RWPE2 (cell line): ENCODE measurements at regions not wholly inside any gene's neighbourhood (a gene's known extent, or its start where the extent isn't known, plus 50 kb on each side); places are given as distances from the start of the nearest gene placed in this dataset.
A peak's percentile ranks its signal among the peaks of the same experiment; 100 is the strongest.

ENCODE experiments used
- ATAC-seq: fragments of 200-7000 bp; cut with Tn5 transposase; 3 replicates; pipeline ENCODE4 v1.9.1; 2021; ENCODE audit warnings: low read depth
- DNase-seq: peaks from one replicate; pipeline ENCODE4 v3.0.0-alpha.2; 2020; ENCODE audit warnings: low spot score
- H3K27ac ChIP-seq: fragments of 450-650 bp; 2 replicates; pipeline ENCODE4 v1.5.1; 2017; ENCODE audit warnings: mild to moderate bottlenecking; ENCODE audit not compliant: poor library complexity, severe bottlenecking
- H3K27me3 ChIP-seq: fragments of 250-450 bp; sonication (Bioruptor Pico); 2 replicates; pipeline ENCODE4 v1.5.1; 2021; ENCODE audit warnings: mild to moderate bottlenecking, moderate library complexity; ENCODE audit not compliant: insufficient read depth, poor library complexity, severe bottlenecking
- H3K36me3 ChIP-seq: fragments of 250-450 bp; sonication (Bioruptor Pico); 2 replicates; pipeline ENCODE4 v1.5.1; 2020; ENCODE audit warnings: low read depth, mild to moderate bottlenecking, moderate library complexity
- H3K4me1 ChIP-seq: fragments of 250-450 bp; sonication (Bioruptor Pico); 2 replicates; pipeline ENCODE4 v1.5.1; 2021; ENCODE audit warnings: mild to moderate bottlenecking, moderate library complexity; ENCODE audit not compliant: insufficient read depth, poor library complexity, severe bottlenecking
- H3K4me3 ChIP-seq: fragments of 250-450 bp; sonication (Bioruptor Pico); 2 replicates; pipeline ENCODE4 v1.5.1; 2021; ENCODE audit warnings: mild to moderate bottlenecking, moderate library complexity; ENCODE audit not compliant: severe bottlenecking
- H3K9me3 ChIP-seq: fragments of 250-450 bp; sonication (Bioruptor Pico); 2 replicates; pipeline ENCODE4 v1.5.1; 2021; ENCODE audit warnings: mild to moderate bottlenecking, moderate library complexity; ENCODE audit not compliant: severe bottlenecking
- CTCF ChIP-seq: fragments of 450-650 bp; IDR thresholded peaks from one replicate; pipeline ENCODE4 v1.5.1; 2017; ENCODE audit warnings: mild to moderate bottlenecking, moderate library complexity; ENCODE audit not compliant: poor library complexity, severe bottlenecking

DNA sequence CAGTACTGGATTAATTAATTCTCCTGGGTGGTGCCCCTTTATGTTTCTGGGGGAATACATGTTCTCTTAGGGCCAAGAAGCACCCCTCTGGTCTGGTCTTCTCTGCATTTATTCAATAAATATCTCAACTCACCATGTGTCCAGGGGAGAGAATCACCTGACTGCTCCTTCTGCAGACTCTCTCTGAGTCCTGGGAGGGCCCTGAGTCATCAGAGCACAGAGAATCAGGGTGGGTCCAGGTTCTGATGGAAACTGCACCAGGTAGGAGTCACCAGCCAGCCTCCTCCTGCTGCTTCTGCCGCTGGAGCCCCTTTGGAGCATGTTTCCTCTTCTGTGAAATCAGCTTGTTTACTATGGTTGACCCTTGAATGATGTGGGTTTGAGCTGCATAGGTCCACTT, 107.7 kb upstream of the PLET1 start:
- no peaks in the 10 kb centered on the region for H3K9me3 ChIP-seq
- DNase-seq (no peak), ATAC-seq (peak; percentile 50; the same call in 2 of the 3 replicates)
- H3K4me3 ChIP-seq: no peak overlapping the region
- H3K27ac ChIP-seq: no peak overlapping the region
- H3K36me3 ChIP-seq: no peaks in the 10 kb centered on the region
- no peak for TF ChIP-seq CTCF
- H3K4me1 ChIP-seq: peaks cover 9% of the 10 kb centered on the region
- H3K27me3 ChIP-seq: no peaks in the 10 kb centered on the region

- Histone ChIP-seq H3K4me3 (no peak overlapping the region), H3K9me3 (no peaks in the 10 kb centered on the region), H3K27me3 (no peaks in the 10 kb centered on the region), H3K4me1 (peaks cover 8% of the 10 kb centered on the region), H3K27ac (no peak overlapping the region), H3K36me3 (no peaks in the 10 kb centered on the region)
- ATAC-seq (no peak), DNase-seq (no peak)
- no peak for TF ChIP-seq CTCF
Measured at GRCh38 chr11:112369374-112369773, 108.7 kb upstream of the PLET1 start.

DNA sequence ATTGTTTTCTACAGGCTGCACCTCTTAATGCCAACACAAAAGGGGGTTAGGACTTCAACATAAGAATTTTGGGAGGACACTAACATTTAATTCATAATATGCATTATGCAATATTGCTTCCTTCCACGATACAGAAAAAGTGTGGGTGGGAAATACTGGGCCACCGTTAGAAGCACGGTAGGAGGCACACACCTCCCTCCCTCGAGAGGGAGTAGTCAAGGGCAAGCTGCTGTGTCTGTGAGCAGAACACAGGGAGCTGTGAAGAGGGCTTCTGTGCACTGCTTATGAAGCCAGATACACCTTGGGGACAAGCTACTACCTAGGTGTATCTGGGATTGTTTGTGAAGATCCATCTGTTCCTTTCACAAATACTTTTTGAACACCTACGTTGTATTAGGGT, 109.3 kb upstream of the PLET1 start:
- no peak for TF ChIP-seq CTCF
- Histone ChIP-seq H3K27ac (no peak overlapping the region), H3K27me3 (no peaks in the 10 kb centered on the region), H3K9me3 (no peaks in the 10 kb centered on the region), H3K4me3 (no peak overlapping the region), H3K4me1 (peaks cover 3% of the 10 kb centered on the region), H3K36me3 (no peaks in the 10 kb centered on the region)
- no peak for DNase-seq
- no peak for ATAC-seq

DNA sequence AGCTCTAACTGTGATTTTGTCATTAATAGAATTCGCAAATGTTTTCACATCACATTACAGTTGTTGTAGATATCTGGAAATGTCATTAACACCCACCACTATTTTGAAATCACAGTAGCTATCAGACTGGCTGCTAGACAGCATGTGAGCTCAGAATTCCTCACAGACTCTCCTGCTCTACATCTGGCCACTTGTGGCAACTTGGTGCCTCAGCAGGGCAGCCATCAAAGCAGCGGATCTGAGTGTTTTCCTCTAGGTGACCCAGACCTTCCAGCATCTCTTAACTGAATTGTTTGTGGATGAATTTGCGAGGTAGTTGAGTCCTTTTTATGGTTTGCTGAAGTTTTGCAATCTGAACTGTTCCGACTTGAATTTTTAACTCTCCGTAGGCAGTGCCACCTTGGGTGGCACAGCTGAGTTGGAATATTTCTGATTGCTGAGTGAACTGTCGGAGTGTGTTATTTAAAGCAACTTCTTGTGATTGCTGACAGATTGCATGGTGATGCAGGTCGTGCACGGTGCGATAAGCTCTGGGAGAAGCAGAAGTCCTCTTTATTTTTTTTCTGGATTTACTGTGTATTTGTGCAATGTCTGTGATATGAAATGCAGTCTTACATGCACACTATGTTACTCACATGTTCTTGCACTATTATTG, 114.0 kb upstream of the PLET1 start:
- Histone ChIP-seq H3K27ac (no peak overlapping the region), H3K4me3 (no peak overlapping the region), H3K36me3 (no peaks in the 10 kb centered on the region), H3K27me3 (no peaks in the 10 kb centered on the region), H3K9me3 (no peaks in the 10 kb centered on the region), H3K4me1 (no peaks in the 10 kb centered on the region)
- DNase-seq (no peak), ATAC-seq (no peak)
- TF ChIP-seq CTCF: no peak

GRCh38 chr11:112377946-112378345, 117.3 kb upstream of the PLET1 start:
- no peaks in the 10 kb centered on the region for H3K36me3 ChIP-seq
- no peaks in the 10 kb centered on the region for H3K9me3 ChIP-seq
- H3K4me3 ChIP-seq: no peak overlapping the region
- ATAC-seq (no peak), DNase-seq (no peak)
- no peak overlapping the region for H3K27ac ChIP-seq
- no peaks in the 10 kb centered on the region for H3K4me1 ChIP-seq
- no peak for TF ChIP-seq CTCF
- H3K27me3 ChIP-seq: no peaks in the 10 kb centered on the region
